ENCODE measurements at regions not wholly inside any gene's neighbourhood (a gene's known extent, or its start where the extent isn't known, plus 50 kb on each side); places are given as distances from the start of the nearest gene placed in this dataset.

DNA sequence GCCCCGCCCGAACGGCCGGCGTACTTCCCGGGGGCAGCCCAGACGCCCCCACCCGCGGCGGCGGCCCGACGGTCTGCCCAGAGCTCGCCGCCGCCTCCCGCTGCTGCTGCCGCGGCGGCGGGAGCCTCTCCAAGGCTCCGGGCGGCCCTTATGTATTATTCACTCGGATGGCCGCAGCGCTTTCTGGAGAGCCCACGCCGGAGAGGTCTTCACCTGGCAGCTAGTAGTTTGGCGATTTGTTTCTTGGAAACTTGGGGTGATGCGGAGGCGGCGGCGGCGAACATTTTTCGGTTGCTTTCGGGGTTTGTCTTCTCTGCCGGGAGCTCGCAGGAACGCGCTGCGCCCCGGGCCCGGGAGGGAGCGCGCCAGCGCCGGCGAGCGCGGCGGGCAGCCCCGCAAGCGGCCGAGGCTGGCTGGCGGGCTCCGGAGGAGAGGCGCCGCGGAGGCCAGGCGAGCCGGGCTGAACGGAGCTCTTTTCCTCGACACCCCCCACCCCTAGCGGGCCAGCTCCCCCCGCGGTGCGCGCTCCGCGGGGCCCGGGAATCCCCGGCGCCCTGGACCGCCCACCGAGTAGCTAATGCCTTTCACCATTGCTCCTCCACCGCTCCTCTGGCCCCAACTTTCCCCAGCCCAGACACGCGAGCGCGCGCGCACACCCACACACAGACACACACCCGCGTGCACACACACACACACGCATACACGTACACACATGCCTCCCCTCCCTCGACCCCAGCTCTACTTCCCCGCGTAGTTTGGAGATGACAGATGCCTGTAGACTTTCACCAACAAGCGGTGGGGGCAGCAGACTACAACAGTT lies 113.5 kb downstream of the DHX15 start:
- TF ChIP-seq, protein P1, sequence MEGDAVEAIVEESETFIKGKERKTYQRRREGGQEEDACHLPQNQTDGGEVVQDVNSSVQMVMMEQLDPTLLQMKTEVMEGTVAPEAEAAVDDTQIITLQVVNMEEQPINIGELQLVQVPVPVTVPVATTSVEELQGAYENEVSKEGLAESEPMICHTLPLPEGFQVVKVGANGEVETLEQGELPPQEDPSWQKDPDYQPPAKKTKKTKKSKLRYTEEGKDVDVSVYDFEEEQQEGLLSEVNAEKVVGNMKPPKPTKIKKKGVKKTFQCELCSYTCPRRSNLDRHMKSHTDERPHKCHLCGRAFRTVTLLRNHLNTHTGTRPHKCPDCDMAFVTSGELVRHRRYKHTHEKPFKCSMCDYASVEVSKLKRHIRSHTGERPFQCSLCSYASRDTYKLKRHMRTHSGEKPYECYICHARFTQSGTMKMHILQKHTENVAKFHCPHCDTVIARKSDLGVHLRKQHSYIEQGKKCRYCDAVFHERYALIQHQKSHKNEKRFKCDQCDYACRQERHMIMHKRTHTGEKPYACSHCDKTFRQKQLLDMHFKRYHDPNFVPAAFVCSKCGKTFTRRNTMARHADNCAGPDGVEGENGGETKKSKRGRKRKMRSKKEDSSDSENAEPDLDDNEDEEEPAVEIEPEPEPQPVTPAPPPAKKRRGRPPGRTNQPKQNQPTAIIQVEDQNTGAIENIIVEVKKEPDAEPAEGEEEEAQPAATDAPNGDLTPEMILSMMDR (IDR thresholded peaks at IDR 0.05): no peak
- no peak for TF ChIP-seq POLR2A (IDR thresholded peaks at IDR 0.05)
